Suprapubic skin (tissue), 3 donors: ENCODE measurements at regions not wholly inside any gene's neighbourhood (a gene's known extent, or its start where the extent isn't known, plus 50 kb on each side); places are given as distances from the start of the nearest gene placed in this dataset.

ENCODE experiments used
- CTCF ChIP-seq, 2 donors: fragments of 200-600 bp in 1 of 2; fragments of 450-650 bp in 1 of 2; sonication (generic) in 1 of 2; IDR thresholded peaks; one replicate each; pipeline ENCODE4 v1.5.1; 2016 to 2019; ENCODE audit warnings: antibody characterized with exemption in 2 of 2, mild to moderate bottlenecking in 1 of 2, moderate library complexity in 1 of 2
- EP300 ChIP-seq: sonication (generic); formaldehyde crosslinking; IDR thresholded peaks from one replicate; pipeline ENCODE4 v1.6.1; 2017; ENCODE audit warnings: antibody characterized with exemption

- TF ChIP-seq CTCF (IDR thresholded peaks at IDR 0.05) (no peak), EP300 (no peak)
Measured at GRCh38 chr1:36542962-36543515, 60.3 kb upstream of the CSF3R start.
